Mesothelial cell of epicardium (in vitro differentiated cells): ENCODE measurements at regions not wholly inside any gene's neighbourhood (a gene's known extent, or its start where the extent isn't known, plus 50 kb on each side); places are given as distances from the start of the nearest gene placed in this dataset.

Experiments used
- DNase-seq, 2 experiments: peaks; one replicate each; pipeline ENCODE4 v3.0.0; 2021; ENCODE audit warnings: low spot score in 2 of 2; ENCODE audit not compliant: unreplicated experiment in 2 of 2
- H3K27ac Mint-ChIP-seq: 2 replicates; pipeline ENCODE4 v1.8.0; 2021; ENCODE audit warnings: mixed read lengths
- H3K27me3 Mint-ChIP-seq: 2 replicates; pipeline ENCODE4 v1.8.0; 2021; ENCODE audit warnings: low read depth, mixed read lengths
- H3K36me3 Mint-ChIP-seq: 2 replicates; pipeline ENCODE4 v1.8.0; 2021; ENCODE audit warnings: mixed read lengths
- H3K4me1 Mint-ChIP-seq: 2 replicates; pipeline ENCODE4 v1.8.0; 2021; ENCODE audit warnings: mixed read lengths
- H3K4me3 Mint-ChIP-seq: 2 replicates; pipeline ENCODE4 v1.8.0; 2021; ENCODE audit warnings: mild to moderate bottlenecking, moderate library complexity, mixed read lengths
- H3K9me3 Mint-ChIP-seq: 2 replicates; pipeline ENCODE4 v1.8.0; 2021; ENCODE audit warnings: mixed read lengths
- CTCF ChIP-seq: fragments of 200-600 bp; sonication (generic); IDR thresholded peaks from one replicate; pipeline ENCODE4 v1.5.0; 2021; ENCODE audit warnings: antibody characterized with exemption; ENCODE audit not compliant: unreplicated experiment

DNA sequence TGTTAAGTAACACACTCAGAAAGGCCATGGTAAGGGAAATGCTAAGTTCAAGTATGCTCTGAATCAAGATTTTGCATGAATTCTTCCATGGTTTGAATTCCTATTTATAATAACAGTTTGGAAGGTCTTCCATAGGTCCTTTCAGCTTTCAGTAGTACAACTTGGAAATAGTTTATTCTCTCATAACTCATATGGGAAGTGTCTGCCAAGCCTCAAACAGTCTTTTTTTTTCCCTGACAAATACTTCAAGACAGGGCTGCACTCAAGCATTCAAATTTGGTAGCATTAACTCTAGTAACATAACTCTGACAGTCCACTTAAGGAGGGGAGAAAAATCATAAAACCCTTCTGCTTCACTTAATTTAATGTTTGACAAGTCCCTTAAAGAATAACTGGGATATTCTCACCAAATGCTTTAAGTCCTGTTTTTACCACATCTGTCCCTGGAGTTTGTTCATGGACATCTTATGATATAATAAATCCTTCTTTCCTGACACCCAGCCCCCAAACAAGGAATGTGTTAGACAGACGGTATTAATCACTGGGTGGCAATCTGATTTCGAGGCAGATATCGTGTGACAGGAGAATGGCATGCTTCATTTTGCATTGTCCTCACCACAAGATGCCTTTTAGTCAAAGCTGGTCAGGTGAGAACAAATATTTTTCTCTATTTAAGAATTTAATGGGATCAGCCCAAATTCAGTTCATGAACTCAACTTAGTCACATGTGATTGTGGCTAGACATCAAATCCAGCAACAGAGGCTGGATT, 165.7 kb downstream of the BMP4 start:
- Mint-ChIP-seq H3K4me1 (peaks cover 16% of the 10 kb centered on the region), H3K36me3 (no peaks in the 10 kb centered on the region), H3K9me3 (peaks cover 2% of the 10 kb centered on the region), H3K4me3 (no peak overlapping the region), H3K27ac (no peak overlapping the region), H3K27me3 (no peaks in the 10 kb centered on the region)
- TF ChIP-seq CTCF: no peak
- no peak for DNase-seq

DNA sequence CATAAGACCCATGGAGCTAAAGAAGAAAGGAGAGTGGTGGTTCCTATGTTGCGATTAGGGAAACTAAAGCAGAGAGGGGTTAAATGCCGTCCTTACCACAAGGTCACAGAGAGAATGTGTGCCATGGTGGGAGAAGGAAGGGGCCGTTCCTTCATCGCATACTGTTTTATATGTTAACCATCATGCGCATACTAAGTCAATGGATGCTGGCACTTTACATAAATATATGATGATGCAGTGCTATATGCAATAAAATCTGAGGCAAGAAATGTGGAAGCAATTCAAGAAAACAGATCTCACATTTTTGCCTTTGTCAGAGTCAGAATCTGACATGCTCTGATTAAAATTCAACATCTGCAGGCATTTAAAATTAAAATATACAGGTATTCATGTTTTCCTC, 168.1 kb downstream of the BMP4 start:
- Mint-ChIP-seq H3K4me1 (peaks cover 13% of the 10 kb centered on the region), H3K27ac (no peak overlapping the region), H3K27me3 (no peaks in the 10 kb centered on the region), H3K36me3 (peaks cover 6% of the 10 kb centered on the region), H3K4me3 (no peak overlapping the region), H3K9me3 (peaks cover 23% of the 10 kb centered on the region)
- TF ChIP-seq CTCF: no peak
- no peak for DNase-seq

DNA sequence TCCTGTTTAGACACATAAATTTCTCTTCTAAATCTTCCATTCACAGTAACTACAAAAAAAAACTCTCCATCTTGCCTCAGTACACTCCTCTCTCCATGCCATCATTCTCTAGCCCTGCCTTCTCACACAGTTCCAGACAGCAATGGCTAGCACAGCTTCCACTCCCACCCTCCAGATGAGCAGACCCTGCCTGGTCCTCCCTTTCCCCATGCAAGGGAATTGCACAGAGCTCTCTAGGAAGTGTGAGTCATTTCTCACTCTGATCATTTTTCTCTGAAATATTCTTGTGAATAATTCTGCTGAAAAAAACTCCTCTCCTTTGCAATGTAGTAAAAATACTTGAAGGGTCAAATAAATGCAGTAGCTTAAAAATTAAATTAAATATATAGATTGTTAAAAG, 170.6 kb downstream of the BMP4 start:
- no peak for TF ChIP-seq CTCF
- Mint-ChIP-seq H3K36me3 (peaks cover 6% of the 10 kb centered on the region), H3K4me3 (no peak overlapping the region), H3K27me3 (no peaks in the 10 kb centered on the region), H3K4me1 (peaks cover 7% of the 10 kb centered on the region), H3K27ac (no peak overlapping the region), H3K9me3 (peaks cover 29% of the 10 kb centered on the region)
- DNase-seq: no peak

- Mint-ChIP-seq H3K4me3 (no peak overlapping the region), H3K27me3 (no peaks in the 10 kb centered on the region)
Observed at GRCh38 chr14:53784688-53785087, 171.9 kb downstream of the BMP4 start.

GRCh38 chr14:53783256-53783655, 173.4 kb downstream of the BMP4 start:
- DNase-seq: no peak
- Mint-ChIP-seq H3K27me3 (no peaks in the 10 kb centered on the region), H3K36me3 (peaks cover 6% of the 10 kb centered on the region), H3K4me3 (no peak overlapping the region), H3K27ac (no peak overlapping the region), H3K9me3 (peaks cover 29% of the 10 kb centered on the region), H3K4me1 (no peaks in the 10 kb centered on the region)
- no peak for TF ChIP-seq CTCF

More at GRCh38 chr14:53784688-53785087, 171.9 kb downstream of the BMP4 start:
- H3K36me3 Mint-ChIP-seq: peaks cover 6% of the 10 kb centered on the region
- no peak overlapping the region for H3K27ac Mint-ChIP-seq
- H3K9me3 Mint-ChIP-seq: peaks cover 29% of the 10 kb centered on the region
- H3K4me1 Mint-ChIP-seq: no peaks in the 10 kb centered on the region
- no peak for DNase-seq
- no peak for TF ChIP-seq CTCF
